SH-SY5Y (cell line): ENCODE measurements at regions not wholly inside any gene's neighbourhood (a gene's known extent, or its start where the extent isn't known, plus 50 kb on each side); places are given as distances from the start of the nearest gene placed in this dataset.
A peak's percentile ranks its signal among the peaks of the same experiment; 100 is the strongest.

Experiments used
- GATA2 ChIP-seq: IDR thresholded peaks from 2 replicates; pipeline ENCODE4 v1.6.1; 2011; ENCODE audit warnings: mild to moderate bottlenecking, low read depth, low read length
- GATA3 ChIP-seq: IDR thresholded peaks from 2 replicates; pipeline ENCODE4 v1.6.1; 2011; ENCODE audit warnings: low read depth, mild to moderate bottlenecking, low read length, moderate library complexity

DNA sequence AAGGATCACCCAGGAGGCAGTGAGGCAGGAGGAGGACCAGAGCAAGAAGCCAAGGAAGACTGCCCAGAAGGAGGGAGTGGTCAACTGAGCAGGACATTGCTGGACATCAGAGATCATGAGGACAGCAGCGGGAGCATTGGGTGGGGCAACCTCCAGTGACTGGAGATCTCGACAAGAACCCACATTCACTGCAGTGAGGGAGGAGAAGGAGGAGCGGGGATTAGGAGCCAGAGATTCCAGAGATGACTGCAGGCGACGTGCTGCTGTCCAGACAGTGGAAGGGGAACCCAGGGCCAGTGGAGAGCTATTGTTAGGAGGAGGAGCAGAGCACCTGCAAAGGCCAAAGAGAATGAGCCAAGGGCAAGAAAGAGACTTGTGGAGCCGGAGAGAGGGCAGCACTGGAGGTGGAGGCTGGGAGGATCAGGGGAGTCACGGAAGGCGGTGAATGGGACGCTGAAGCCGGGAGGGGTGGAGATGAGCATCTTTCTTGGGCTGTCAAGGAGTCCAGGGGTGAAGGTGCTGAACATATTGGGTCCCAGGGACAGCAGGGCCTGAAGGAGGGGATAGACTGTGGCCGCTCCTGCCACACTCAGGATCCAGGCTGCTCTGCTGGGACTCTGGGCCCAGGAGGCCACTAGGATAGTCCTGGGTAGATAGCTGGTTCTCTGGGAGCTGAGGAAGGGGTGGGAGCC lies 140.1 kb upstream of the UNC5B start:
- TF ChIP-seq GATA2 (no peak), GATA3 (no peak)

DNA sequence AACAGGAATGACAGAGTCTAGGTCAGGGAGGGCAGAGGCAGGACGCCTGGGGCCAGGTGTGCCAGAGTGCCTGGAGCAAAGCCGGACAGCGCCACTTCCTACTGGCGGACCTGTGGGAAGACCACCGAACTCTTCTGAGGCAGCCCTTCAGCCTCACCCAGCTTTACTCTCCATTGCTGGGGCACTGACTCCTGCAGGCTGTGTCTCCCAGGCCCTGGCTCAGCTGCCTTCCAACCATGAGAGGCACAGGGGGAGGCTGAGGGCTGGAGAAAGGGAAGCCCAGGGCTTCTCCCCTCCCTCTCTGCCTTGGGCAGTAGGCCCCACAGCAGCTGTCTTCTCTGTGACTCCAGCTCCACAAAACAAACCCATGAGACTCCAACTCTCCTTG lies 139.6 kb upstream of the UNC5B start:
- TF ChIP-seq GATA2 = no peak
- no peak for TF ChIP-seq GATA3

DNA sequence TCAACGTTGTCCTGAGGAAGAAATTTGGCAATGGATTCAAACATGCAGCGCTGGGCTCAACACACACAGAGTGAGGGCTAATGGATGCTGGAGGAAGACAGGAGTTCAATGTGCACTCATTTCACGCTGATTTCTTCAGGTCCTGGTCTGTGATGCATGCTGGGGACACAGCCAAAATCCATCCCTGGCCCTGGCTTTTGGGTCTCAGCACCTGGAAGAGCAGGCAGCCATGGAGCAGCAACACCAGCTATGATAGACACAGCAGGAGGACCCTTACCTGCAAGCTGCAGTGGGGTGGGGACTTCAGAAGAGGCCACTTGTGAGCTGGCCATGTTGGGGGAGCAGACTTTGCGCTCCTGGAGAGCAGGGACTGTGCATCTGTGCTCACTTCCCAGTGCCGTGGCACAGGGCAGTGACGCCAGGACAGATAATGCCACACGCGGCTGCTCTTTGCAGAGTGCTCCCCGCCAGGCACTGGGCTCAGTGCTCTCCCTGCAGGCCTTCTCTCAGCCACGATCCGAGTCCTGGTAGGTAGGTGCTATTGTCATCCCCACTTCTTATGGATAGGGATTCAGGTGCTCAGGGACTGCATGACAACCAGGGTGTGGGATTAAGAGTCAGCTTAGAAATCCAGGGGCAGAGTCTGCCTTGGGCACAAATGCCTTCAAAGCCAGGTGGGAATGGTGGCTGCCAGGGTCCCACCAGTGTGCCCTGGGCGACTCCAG lies 138.8 kb upstream of the UNC5B start:
- no peak for TF ChIP-seq GATA3
- TF ChIP-seq GATA2 = no peak

DNA sequence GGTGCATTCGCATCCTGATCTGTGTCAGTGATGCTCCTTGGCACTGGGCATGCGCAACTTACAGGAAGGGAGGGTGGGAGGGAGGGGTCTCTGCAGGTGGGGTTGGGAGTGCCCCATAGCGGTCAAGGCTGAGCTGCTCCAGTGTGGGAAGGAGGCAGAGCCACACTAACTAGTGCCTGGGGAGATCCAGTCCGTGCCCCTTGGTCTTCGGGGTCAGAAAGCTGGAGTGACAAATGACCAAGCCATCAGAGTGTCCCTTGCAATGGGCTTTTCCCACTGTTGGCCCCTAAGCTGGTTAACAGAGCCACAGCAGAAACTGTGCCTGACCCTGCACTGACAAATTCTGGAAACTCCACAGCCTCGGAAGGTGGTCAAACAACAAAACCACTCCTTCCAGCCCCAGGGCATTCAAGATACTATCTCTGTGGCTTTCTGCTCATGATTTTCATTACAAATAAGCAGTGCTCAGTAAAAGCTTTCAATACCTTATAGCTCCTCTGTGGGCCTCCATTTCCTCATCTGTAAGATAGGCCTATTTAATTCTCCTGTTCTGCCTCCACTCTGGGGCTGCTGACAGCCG lies 138.1 kb upstream of the UNC5B start:
- TF ChIP-seq GATA2 = peak; percentile 88
- TF ChIP-seq GATA3 = no peak

DNA sequence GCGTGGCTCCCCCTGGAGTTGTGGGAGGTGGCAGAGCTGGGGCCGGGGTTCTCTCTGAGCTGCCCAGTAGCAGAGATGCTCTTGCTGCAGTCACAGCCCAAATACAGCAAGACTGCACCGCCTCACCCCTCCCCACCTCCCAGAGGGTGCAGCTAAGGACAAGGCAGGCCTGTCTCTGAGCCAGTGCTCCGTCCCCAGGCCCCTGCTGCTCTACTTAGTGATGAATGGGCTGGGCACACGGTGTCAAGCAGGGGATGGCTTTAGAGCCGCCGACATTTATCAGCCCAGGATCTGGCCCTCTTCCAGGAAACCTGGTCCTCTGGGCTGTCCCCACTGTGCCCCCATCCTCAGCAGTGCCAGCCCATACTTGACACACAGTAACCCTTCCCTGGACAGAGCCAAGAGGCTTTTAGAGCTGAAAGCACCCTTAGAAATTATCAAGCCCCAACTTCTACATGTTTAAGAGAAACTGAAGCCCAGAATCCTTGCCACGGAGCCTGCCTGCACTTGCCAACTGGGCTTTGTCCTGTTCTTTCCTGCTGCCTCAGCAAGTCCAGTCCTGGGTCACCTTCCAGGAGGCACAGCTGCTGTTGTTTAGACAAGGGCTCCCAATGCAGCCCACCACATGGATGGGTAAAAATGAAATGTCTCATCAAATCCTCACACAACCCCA lies 137.1 kb upstream of the UNC5B start:
- TF ChIP-seq GATA3 (no peak), GATA2 (peak; percentile 81)

DNA sequence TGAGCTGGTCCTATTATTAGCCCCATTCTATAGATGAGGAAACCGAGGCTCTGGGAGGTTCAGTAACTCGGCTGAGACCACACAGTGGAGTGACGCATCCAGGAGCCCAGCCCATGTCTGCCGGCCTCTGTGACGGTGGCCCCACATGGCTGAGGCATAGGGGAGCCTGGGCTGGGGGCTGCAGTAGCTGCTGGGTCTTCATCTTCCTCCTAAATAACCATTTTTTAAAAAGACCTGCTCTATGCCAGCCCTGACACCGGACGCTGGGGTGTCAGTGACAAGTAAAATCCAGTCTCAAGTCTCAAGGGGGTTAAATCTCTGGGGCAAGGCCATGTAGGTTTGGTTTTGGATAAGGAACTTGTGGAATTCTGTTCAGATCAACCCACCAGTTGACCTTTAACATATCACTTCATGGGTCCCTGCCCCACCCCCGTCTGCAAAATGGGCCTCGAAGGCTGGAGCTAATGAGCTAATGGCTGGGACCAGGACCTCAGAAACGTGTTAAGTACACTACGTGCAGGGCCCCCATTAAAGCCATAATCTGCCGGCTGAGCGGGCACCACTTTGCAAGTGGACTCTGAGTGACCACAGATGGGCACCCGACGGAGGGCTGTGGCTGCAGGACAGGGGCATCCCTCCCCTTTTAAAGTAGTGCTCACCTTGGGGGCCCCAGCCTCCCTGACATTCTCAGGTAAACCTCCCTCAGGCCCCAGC lies 136.5 kb upstream of the UNC5B start:
- TF ChIP-seq GATA2 (no peak), GATA3 (no peak)

DNA sequence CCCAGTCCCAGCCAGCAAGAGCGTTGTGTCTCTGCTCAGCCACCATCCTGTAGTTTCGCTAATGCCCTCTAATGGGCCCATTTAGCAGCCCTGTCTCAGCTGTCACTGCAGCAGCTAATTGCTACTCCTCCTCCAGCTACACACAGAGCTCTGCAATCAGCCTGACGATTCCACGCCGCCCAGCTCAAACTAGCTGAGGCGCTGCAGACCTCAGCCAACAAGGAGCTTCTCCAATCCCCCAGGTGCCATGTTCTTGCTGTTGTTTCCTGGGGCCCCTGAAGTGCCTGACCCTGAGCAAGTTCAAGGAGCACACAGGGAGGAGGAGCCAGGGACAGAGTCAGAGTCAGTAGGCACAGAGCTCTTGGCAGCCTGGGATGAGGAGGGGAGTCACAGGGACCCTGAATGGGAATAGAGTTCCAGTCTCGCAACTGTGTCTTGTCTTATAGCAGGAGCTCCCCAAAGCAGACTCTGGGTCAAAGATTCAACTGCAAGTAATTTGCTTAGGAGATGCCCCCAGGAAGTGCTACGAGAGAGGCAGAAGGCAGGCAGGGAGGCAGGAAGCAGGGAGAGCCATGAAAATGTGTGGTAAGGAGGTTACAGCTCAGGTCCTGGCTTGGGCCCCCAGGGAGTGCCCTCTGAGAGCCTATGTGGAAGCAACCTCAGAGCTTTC lies 135.8 kb upstream of the UNC5B start:
- TF ChIP-seq GATA2 (no peak), GATA3 (no peak)

DNA sequence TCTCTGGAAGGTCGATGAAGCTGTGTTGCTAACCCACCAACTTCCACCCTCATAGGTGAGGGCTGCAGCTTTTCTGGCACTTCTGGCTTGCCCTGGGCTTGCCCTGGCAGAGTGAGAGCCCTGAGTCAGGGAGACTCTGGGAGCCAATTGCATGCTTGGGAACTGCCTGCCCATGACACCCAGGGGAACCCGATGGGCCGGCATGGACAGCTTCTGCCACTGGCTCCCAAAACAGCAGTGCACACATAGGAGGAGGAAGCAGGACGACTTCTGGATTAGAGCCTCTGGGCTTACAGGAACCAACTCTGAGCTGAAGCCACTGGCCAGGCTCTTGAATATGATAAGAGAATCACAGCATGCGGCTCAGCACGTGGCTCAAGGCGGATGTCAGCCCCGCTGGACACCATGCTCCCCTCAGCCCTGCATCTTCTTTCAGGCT lies 135.2 kb upstream of the UNC5B start:
- TF ChIP-seq GATA2 (no peak), GATA3 (no peak)

DNA sequence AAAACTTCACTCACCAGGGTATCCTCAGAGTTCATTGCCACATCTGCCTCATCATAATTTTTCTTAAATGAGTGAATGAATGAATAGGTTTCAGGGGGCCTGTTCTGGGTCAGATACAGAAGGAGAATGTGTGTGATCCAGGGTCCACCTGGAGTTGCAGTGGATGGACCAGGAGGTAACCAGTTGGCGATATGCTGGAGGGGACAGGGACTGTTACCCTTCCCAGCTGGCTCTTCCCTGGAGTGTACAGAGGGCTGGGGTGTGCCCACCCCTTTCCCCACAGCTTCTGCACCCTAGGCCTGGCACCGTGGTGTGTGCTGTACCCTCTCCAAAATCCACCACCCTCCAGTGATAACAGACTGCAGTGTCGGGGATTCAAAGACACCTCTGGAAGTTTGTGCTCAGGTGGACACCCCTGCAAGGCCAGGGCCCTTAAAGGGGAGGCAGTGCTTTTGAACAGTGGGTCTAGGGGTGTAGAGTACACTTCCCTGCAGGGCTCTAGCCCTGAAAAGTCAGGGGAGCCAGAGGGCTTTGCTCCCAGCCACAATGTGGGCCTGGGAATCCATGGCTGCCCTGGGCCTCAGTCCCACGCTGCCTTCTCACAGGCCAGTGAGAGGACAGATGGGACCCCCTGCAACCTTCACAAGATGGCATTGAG lies 134.4 kb upstream of the UNC5B start:
- TF ChIP-seq GATA2 (no peak), GATA3 (no peak)

DNA sequence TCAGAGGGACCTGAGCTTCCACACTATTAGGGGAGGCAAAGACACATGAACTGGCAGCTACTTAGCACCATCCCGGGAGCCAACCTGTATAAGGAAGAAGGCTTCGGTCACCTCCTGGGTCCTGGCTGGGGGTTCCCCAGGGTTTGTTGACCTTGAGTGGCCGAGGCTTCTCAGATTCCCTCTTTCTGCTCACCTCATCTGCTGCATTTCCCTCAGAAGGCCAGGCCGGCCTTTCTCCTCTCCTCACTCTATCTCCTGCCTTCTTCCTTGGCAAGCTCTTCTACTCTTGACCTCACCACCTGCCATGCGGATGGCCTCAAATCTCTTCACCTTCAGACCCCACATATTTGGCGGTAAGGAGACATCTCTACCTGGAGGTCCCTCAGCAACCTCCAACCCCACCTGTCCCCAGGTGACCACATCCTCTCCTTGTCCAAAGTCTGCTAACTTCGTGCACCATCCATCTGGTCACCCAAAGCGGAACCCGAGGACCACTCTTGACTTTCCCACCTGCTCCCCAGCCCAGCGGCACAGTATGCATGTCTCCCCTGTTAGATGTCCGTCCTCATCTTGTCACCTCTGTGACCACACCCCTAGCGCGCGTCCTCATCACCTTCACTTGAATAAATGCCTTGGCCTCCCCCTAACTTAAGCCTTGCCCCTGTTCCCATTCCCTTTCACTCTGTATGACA lies 133.8 kb upstream of the UNC5B start:
- TF ChIP-seq GATA3 (no peak), GATA2 (no peak)

DNA sequence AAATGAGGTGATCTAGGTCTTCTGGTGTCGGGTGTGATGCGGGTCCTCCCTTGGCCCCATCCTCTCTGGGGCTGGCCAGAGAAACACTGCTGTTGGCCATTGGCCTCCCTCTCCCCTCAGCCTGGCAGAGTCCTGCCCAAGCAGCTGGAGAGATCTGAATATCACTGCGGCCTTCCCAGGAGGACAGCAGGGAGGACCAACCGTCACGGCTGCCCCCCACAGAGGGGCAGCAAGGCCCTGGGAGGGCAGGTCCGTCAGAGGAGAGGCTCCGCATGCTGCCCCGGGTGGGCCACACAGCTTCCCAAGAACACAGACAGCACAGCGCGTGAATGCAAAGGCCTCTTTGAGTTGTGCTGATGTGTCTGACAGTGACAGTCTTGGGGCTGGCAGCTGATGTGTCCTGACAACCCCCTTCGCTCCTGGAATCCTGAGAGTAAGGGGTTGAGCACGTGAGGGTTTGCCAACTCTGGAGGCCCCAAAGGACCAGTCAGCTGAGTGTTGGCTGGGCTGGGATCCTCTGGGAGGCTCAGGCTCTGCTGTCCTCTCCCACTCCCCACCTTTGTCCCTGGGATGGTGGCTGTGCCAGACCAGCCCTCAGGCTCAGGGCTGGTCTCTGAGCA lies 132.5 kb upstream of the UNC5B start:
- no peak for TF ChIP-seq GATA2
- TF ChIP-seq GATA3 = no peak
